Heart right ventricle (tissue), 16 donors: ENCODE measurements at regions not wholly inside any gene's neighbourhood (a gene's known extent, or its start where the extent isn't known, plus 50 kb on each side); places are given as distances from the start of the nearest gene placed in this dataset.
"Not testable (repeated sequence)": the region's sequence is repeated elsewhere in the genome, so short reads cannot be mapped to it uniquely, and the experiment has no call there.

Source experiments
- ATAC-seq, 8 donors: fragments of 200-7000 bp; cut with Tn5 transposase; one replicate each; pipeline ENCODE4 v1.9.1; 2020; ENCODE audit warnings: mild to moderate bottlenecking in 8 of 8, moderate library complexity in 8 of 8, moderate number of reproducible peaks in 1 of 8
- DNase-seq, 2 donors: peaks; one replicate each; pipeline ENCODE4 v3.0.0-alpha.2; 2020
- H3K27ac ChIP-seq, 10 donors: fragments of 200-600 bp; sonication (generic) in 2 of 10; one replicate each; pipeline versions ENCODE4 v1.5.0 to v1.8.0; 2020 to 2022; ENCODE audit warnings: mild to moderate bottlenecking in 3 of 10
- H3K27me3 ChIP-seq, 7 donors: fragments of 200-600 bp; one replicate each; pipeline ENCODE4 v1.8.0; 2021 to 2022; ENCODE audit warnings: mild to moderate bottlenecking in 2 of 7
- H3K36me3 ChIP-seq, 9 donors: fragments of 200-600 bp; sonication (generic) in 1 of 9; one replicate each; pipeline versions ENCODE4 v1.5.0 to v1.8.0; 2020 to 2022; ENCODE audit warnings: mild to moderate bottlenecking in 2 of 9
- H3K4me1 ChIP-seq, 9 donors: fragments of 200-600 bp; sonication (generic) in 1 of 9; one replicate each; pipeline versions ENCODE4 v1.5.0 to v1.8.0; 2020 to 2022; ENCODE audit warnings: mild to moderate bottlenecking in 4 of 9
- H3K4me3 ChIP-seq, 10 donors: fragments of 200-600 bp; sonication (generic) in 2 of 10; one replicate each; pipeline versions ENCODE4 v1.5.0 to v1.8.0; 2020 to 2022; ENCODE audit warnings: mild to moderate bottlenecking in 7 of 10, moderate library complexity in 2 of 10
- H3K9me3 ChIP-seq, 11 donors: fragments of 200-600 bp in 10 of 11; sonication (generic) in 2 of 11; one replicate each; pipeline versions ENCODE4 v1.5.0 to v1.8.0; 2013 to 2022; ENCODE audit warnings: mild to moderate bottlenecking in 2 of 11, control low read depth in 1 of 11, moderate library complexity in 1 of 11
- WGBS, 2 donors: extraction: QIAGEN DNeasy Blood & Tissue Kit; methylation state at CpG; one replicate each; pipeline ENCODE4 v1.1.7; 2013; ENCODE audit warnings: inconsistent platforms in 1 of 2; 5-methylcytosine and 5-hydroxymethylcytosine counted together
- intact Hi-C, 10 donors: fragments of 100-400 bp; cut with DNase I; formaldehyde crosslinking; loops; one replicate each; pipeline versions ENCODE4 v1.11.1 to v1.14.2; 2022
- TF ChIP-seq, protein P1 (sequence below), 9 donors: fragments of 200-600 bp; sonication (generic) in 2 of 9; IDR thresholded peaks; one replicate each; pipeline versions ENCODE4 v1.5.0 to v1.8.0; 2021 to 2022; ENCODE audit warnings: antibody characterized with exemption in 9 of 9, mild to moderate bottlenecking in 5 of 9, moderate library complexity in 1 of 9
- donor health status: Arrhythmogenic right ventricular cardiomyopathy.
- donor health status: ischemic (EF 13 %, LVEDD 7.1; RV severe dilation, severe dysfunction).
- donor health status: healthy with polysubstance abuse.
- donor health status: DM: no; HTN: yes; CAD: no.
- donor health status: DM: no; HTN: no; CAD: no.
- donor health status: ischemic (EF 25% LVEDD 6.9; RV normal size, moderate dysfunction).
- donor health status: ischemic (EF 25% LVEDD 5.7; RV mildly dilated, moderate dysfunction).
- donor health status: healthy.
- donor health status: DM: yes; HTN: yes; CAD: no.
- donor health status: Ischemic cardiomyopathy.
- donor health status: ischemic (EF 35%, LVEDD 5.7; RV mildly dilated, moderate dysfunction).
- donor health status: nonischemic (EF 11% LVEDD 7.7; RV severe dilation, severe dysfunction).
- donor health status: DM: yes; HTN: yes; CAD: no.
- donor health status: PGD.
- donor health status: ischemic (EF 29% LVEDD 5.4; RV normal size, mild dysfunction).
- donor health status: nonischemic (EF 23%, LVEDD 6.1; RV moderate dilation, normal function).

DNA sequence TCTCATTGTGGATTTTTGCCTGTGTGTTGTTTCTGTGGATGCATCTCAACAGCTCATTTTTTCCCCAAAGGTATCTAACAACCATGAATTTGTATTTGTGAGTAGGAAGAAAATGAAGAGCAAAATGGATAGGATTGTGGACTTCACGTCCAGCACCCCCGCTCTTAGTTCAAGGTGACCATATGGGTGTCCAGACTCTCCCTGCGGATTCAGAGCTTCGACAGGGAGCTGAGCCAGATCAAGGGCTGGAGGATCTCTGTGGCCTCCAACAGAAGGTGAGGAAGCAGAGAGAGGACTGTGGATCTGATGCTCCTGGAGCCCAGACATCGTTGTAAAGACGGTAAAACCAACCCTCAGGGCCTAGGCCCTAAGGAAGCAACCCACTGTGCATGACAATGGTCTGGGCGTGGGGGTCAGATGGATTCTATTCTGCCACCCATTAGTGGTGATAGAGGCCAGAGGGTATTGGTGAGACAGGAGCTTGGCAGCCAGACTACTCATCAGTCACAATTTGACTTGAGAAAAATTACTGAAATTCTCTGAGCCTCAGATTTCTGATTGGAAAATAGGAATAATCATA lies 659.7 kb upstream of the TMEM132C start:
- ATAC-seq (no peak), DNase-seq (no peak)
- TF ChIP-seq, protein P1, sequence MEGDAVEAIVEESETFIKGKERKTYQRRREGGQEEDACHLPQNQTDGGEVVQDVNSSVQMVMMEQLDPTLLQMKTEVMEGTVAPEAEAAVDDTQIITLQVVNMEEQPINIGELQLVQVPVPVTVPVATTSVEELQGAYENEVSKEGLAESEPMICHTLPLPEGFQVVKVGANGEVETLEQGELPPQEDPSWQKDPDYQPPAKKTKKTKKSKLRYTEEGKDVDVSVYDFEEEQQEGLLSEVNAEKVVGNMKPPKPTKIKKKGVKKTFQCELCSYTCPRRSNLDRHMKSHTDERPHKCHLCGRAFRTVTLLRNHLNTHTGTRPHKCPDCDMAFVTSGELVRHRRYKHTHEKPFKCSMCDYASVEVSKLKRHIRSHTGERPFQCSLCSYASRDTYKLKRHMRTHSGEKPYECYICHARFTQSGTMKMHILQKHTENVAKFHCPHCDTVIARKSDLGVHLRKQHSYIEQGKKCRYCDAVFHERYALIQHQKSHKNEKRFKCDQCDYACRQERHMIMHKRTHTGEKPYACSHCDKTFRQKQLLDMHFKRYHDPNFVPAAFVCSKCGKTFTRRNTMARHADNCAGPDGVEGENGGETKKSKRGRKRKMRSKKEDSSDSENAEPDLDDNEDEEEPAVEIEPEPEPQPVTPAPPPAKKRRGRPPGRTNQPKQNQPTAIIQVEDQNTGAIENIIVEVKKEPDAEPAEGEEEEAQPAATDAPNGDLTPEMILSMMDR (IDR thresholded peaks at IDR 0.05) = no peak
- Histone ChIP-seq H3K4me1 (no peaks in the 10 kb centered on the region), H3K9me3 (peaks cover 0 to 8% (median 0%) of the 10 kb centered on the region in 11 donors), H3K27me3 (peaks cover 0 to 4% (median 0%) of the 10 kb centered on the region in 7 donors), H3K36me3 (no peaks in the 10 kb centered on the region), H3K27ac (no peak overlapping the region), H3K4me3 (no peak overlapping the region)
- WGBS, 2 donors = 62 to 65% methylated on average over 7 of the region's 7 CpGs
- intact Hi-C loops = no loop called here

DNA sequence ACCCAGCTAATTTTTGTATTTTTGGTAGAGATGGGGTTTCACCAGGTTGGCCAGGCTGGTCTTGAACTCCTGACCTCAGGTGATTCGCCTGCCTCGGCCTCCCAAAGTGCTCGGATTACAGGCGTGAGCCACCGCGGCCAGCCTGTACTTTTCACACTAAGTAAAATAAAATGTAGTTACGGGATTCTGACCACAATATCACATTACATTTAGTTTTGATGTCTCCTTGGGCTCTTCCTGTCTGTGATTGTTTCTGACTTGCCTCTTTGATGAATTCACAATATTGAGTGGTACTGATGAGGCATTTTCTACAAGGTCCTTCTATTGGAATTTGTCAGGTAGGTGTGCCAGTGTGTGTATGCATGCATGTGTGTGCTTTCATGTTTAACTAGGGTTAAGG lies 658.6 kb upstream of the TMEM132C start:
- H3K27ac ChIP-seq, DNase-seq, H3K36me3 ChIP-seq, ATAC-seq, H3K4me3 ChIP-seq, H3K9me3 ChIP-seq, intact Hi-C loops, H3K4me1 ChIP-seq, H3K27me3 ChIP-seq: not testable (repeated sequence)
- WGBS, 2 donors = 93 to 94% methylated on average over 7 of the region's 7 CpGs

DNA sequence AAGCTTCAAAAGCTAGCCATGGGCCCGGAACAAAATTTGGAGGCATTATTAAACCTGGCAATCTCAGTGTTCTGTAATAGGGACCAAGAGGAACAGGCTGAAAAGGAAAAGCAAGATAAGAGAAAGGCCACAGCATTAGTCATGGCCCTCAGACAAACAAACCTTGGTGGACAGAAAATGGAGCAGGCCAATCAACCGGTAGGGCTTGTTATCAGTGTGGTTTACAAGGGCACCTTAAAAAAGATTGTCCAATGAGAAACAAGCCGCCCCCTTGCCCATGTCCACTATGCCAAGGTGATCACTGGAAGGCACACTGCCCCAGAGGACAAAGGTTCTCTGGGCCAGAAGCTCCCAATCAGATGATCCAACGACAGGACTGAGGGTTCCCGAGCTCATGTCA lies 653.9 kb upstream of the TMEM132C start:
- Histone ChIP-seq H3K4me1 (no peaks in the 10 kb centered on the region), H3K27ac (no peak overlapping the region), H3K9me3 (peaks cover 0 to 8% (median 0%) of the 10 kb centered on the region in 11 donors), H3K4me3 (no peak overlapping the region), H3K36me3 (no peaks in the 10 kb centered on the region), H3K27me3 (peaks cover 0 to 4% (median 0%) of the 10 kb centered on the region in 7 donors)
- 57 to 61% methylated on average over 5 of the region's 5 CpGs for WGBS, 2 donors
- intact Hi-C loops = no loop called here
- TF ChIP-seq, protein P1 (IDR thresholded peaks at IDR 0.05) = no peak
- ATAC-seq = no peak
- no peak for DNase-seq

DNA sequence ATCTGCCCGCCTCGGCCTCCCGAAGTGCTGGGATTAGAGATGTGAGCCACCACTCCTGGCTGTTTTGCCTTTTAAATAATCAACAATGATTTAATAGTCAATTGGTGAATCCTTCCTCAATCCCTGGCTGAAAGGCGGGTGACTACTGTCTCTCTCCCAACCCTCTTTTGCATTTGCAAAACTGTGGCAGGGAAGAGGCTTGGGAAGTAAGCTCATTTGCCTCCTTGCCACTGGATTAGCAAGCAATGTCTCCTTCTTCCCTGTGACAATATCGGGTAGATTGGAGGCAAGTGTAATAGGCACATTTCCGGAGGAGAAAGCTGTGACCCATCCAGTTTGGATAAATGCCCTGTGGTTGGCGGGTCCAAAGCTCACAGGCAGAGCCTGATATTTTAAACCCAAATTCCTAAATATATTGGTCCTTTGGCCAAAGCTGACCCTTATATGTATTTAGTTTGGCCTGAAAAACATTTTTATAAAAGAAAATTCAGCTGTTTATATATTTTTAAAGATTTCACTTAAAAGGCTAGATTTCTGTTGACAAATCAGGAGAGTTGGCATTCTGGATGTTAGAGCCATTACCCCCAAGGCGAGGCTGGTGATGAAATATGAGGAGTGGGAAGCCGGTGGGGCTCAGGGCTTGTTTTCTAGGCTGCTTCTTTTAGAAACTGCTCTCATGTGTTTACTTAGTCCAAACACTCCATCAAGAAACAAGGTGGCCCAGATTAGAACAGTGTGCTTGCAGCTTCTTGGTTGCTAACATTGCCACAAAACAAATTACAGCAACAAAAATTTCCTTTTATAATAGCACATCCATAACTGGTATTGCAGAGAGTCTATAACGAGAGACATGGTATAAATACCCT lies 646.9 kb upstream of the TMEM132C start:
- TF ChIP-seq, protein P1 (IDR thresholded peaks at IDR 0.05) = no peak
- ATAC-seq = no peak
- DNase-seq = no peak
- Histone ChIP-seq H3K9me3 (peaks cover 0 to 9% (median 0%) of the 10 kb centered on the region in 11 donors), H3K4me3 (no peak overlapping the region), H3K36me3 (no peaks in the 10 kb centered on the region), H3K27me3 (peaks cover 0 to 3% (median 0%) of the 10 kb centered on the region in 7 donors), H3K4me1 (no peaks in the 10 kb centered on the region), H3K27ac (no peak overlapping the region)
- 74 to 75% methylated on average over 10 of the region's 10 CpGs for WGBS, 2 donors
- intact Hi-C loops = no loop called here
